Psoas muscle (tissue), 7 donors: ENCODE measurements at regions not wholly inside any gene's neighbourhood (a gene's known extent, or its start where the extent isn't known, plus 50 kb on each side); places are given as distances from the start of the nearest gene placed in this dataset.

Experiments used
- ATAC-seq, 4 donors: fragments of 200-7000 bp; cut with Tn5 transposase; one replicate each; pipeline ENCODE4 v1.9.1; 2020; ENCODE audit warnings: moderate library complexity in 3 of 4, mild to moderate bottlenecking in 2 of 4
- DNase-seq, 2 donors: peaks; one replicate each; pipeline ENCODE4 v3.0.0-alpha.2; 2020
- H3K27ac ChIP-seq: fragments of 200-600 bp; one replicate; pipeline ENCODE4 v1.8.0; 2022
- H3K27me3 ChIP-seq, 3 donors: fragments of 200-600 bp in 1 of 3; one replicate each; pipeline versions ENCODE4 v1.6.1 to v1.8.0; 2013 to 2022; ENCODE audit warnings: low read length in 2 of 3, mild to moderate bottlenecking in 2 of 3, moderate library complexity in 1 of 3; ENCODE audit not compliant: insufficient read depth in 3 of 3
- H3K36me3 ChIP-seq, 2 donors: fragments of 200-600 bp in 1 of 2; one replicate each; pipeline versions ENCODE4 v1.6.1 to v1.8.0; 2013 to 2022; ENCODE audit warnings: low read depth in 1 of 2, mild to moderate bottlenecking in 1 of 2, moderate library complexity in 1 of 2; ENCODE audit not compliant: insufficient read depth in 1 of 2
- H3K4me1 ChIP-seq: fragments of 200-600 bp; one replicate; pipeline ENCODE4 v1.8.0; 2022
- H3K4me3 ChIP-seq: fragments of 200-600 bp; one replicate; pipeline ENCODE4 v1.8.0; 2022; ENCODE audit warnings: mild to moderate bottlenecking
- H3K9me3 ChIP-seq: fragments of 200-600 bp; one replicate; pipeline ENCODE4 v1.8.0; 2022
- CTCF ChIP-seq: fragments of 200-600 bp; IDR thresholded peaks from one replicate; pipeline ENCODE4 v1.8.0; 2022; ENCODE audit warnings: antibody characterized with exemption
- WGBS, 3 donors: extraction: QIAGEN DNeasy Blood & Tissue Kit; methylation state at CpG; one replicate each; pipeline versions ENCODE4 v1.1.6 to v1.1.7; 2013; 5-methylcytosine and 5-hydroxymethylcytosine counted together
- intact Hi-C, 2 donors: fragments of 100-400 bp; cut with DNase I; formaldehyde crosslinking; loops; one replicate each; pipeline versions ENCODE4 v1.11.0 to v1.14.2; 2022
- donor health status: healthy with polysubstance abuse.
- donor health status: DM: no; HTN: no; CAD: no; lungs with moderate emphysema.
- donor health status: Bipolar disorder and iron deficiency.
- donor health status: healthy.
- donor health status: DM: yes; HTN: yes; CAD: no.
- donor health status: DM: no; HTN: no; CAD: no.
- donor health status: DM: yes; HTN: yes; CAD: no.

GRCh38 chr10:36313142-36313541, 671.0 kb upstream of the FZD8 start:
- ATAC-seq, result no peak
- no peaks in the 10 kb centered on the region for H3K4me1 ChIP-seq
- 83 to 90% (median 88%) methylated on average over 7 of the region's 7 CpGs for WGBS, 3 donors
- no peak overlapping the region for H3K27ac ChIP-seq
- no peaks in the 10 kb centered on the region for H3K27me3 ChIP-seq
- intact Hi-C loops, result no loop called here
- no peak overlapping the region for H3K4me3 ChIP-seq
- no peak for TF ChIP-seq CTCF
- no peak for DNase-seq
- no peaks in the 10 kb centered on the region for H3K36me3 ChIP-seq
- no peaks in the 10 kb centered on the region for H3K9me3 ChIP-seq

GRCh38 chr10:36303896-36304295, 661.8 kb upstream of the FZD8 start:
- Histone ChIP-seq H3K4me3 (no peak overlapping the region), H3K9me3 (no peaks in the 10 kb centered on the region), H3K4me1 (no peaks in the 10 kb centered on the region), H3K27me3 (peaks cover 0 to 3% (median 0%) of the 10 kb centered on the region in 3 donors), H3K36me3 (no peaks in the 10 kb centered on the region), H3K27ac (no peak overlapping the region)
- intact Hi-C loops, result no loop called here
- no peak for TF ChIP-seq CTCF
- ATAC-seq, result no peak
- DNase-seq, result no peak

GRCh38 chr10:36302086-36302485, 660.0 kb upstream of the FZD8 start:
- no peak for TF ChIP-seq CTCF
- DNase-seq, result no peak
- no peaks in the 10 kb centered on the region for H3K36me3 ChIP-seq
- H3K9me3 ChIP-seq, result no peaks in the 10 kb centered on the region
- no peak overlapping the region for H3K27ac ChIP-seq
- ATAC-seq, result no peak
- H3K4me3 ChIP-seq, result no peak overlapping the region
- no peaks in the 10 kb centered on the region for H3K4me1 ChIP-seq
- peaks cover 0 to 3% (median 0%) of the 10 kb centered on the region in 3 donors for H3K27me3 ChIP-seq
- intact Hi-C loops, result no loop called here
- 95 to 99% (median 98%) methylated on average over 2 of the region's 2 CpGs for WGBS, 3 donors

- H3K27ac ChIP-seq, result no peak overlapping the region
Measured at GRCh38 chr10:36301539-36301938, 659.4 kb upstream of the FZD8 start.

More at GRCh38 chr10:36301539-36301938, 659.4 kb upstream of the FZD8 start:
- no peak overlapping the region for H3K4me3 ChIP-seq
- no peak for TF ChIP-seq CTCF
- DNase-seq (no peak), ATAC-seq (no peak)
- intact Hi-C loops, result no loop called here
- no peaks in the 10 kb centered on the region for H3K4me1 ChIP-seq
- H3K9me3 ChIP-seq, result no peaks in the 10 kb centered on the region
- WGBS, 3 donors, result 95 to 96% (median 96%) methylated on average over 1 of the region's 1 CpG
- H3K36me3 ChIP-seq, result no peaks in the 10 kb centered on the region
- peaks cover 0 to 3% (median 0%) of the 10 kb centered on the region in 3 donors for H3K27me3 ChIP-seq
